ENCODE measurements at regions not wholly inside any gene's neighbourhood (a gene's known extent, or its start where the extent isn't known, plus 50 kb on each side); places are given as distances from the start of the nearest gene placed in this dataset.

DNA sequence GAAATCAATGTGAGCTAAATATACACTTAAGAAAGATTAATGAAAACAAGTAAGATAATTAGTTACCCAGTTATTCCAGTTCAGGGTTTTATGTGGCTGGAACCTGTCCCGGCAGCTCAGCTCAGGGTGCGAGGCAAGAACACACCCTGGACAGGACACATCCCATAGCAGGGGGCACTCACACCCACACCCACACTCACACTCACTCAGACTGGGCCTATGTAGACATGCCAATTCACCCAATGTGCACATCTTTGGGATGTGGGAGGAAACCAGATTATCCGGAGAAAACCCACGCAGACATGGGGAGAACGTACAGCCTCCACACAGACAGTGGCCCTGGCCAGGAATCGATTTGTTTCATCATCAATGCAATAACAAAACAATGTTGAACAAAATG, 66.0 kb upstream of the TMCC3 start:
- TF ChIP-seq TAF1 (IDR thresholded peaks at IDR 0.05; ENCODE audit: borderline replicate concordance, insufficient read depth, low read length), result no peak
- TF ChIP-seq SIN3A (IDR thresholded peaks at IDR 0.05; ENCODE audit: borderline replicate concordance, insufficient read depth, low read length), result no peak
- TF ChIP-seq POLR2AphosphoS5 (IDR thresholded peaks at IDR 0.05; ENCODE audit: low read depth, low read length), result no peak
- TF ChIP-seq, protein P1, sequence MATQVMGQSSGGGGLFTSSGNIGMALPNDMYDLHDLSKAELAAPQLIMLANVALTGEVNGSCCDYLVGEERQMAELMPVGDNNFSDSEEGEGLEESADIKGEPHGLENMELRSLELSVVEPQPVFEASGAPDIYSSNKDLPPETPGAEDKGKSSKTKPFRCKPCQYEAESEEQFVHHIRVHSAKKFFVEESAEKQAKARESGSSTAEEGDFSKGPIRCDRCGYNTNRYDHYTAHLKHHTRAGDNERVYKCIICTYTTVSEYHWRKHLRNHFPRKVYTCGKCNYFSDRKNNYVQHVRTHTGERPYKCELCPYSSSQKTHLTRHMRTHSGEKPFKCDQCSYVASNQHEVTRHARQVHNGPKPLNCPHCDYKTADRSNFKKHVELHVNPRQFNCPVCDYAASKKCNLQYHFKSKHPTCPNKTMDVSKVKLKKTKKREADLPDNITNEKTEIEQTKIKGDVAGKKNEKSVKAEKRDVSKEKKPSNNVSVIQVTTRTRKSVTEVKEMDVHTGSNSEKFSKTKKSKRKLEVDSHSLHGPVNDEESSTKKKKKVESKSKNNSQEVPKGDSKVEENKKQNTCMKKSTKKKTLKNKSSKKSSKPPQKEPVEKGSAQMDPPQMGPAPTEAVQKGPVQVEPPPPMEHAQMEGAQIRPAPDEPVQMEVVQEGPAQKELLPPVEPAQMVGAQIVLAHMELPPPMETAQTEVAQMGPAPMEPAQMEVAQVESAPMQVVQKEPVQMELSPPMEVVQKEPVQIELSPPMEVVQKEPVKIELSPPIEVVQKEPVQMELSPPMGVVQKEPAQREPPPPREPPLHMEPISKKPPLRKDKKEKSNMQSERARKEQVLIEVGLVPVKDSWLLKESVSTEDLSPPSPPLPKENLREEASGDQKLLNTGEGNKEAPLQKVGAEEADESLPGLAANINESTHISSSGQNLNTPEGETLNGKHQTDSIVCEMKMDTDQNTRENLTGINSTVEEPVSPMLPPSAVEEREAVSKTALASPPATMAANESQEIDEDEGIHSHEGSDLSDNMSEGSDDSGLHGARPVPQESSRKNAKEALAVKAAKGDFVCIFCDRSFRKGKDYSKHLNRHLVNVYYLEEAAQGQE (IDR thresholded peaks at IDR 0.05; ENCODE audit: insufficient read depth in 1 of 2, low read depth in 2 of 2, low read length in 2 of 2), result no peak

Measured in PFSK-1 (cell line).